Type B pancreatic cell (in vitro differentiated cells): ENCODE measurements at regions not wholly inside any gene's neighbourhood (a gene's known extent, or its start where the extent isn't known, plus 50 kb on each side); places are given as distances from the start of the nearest gene placed in this dataset.
A peak's percentile ranks its signal among the peaks of the same experiment; 100 is the strongest.

Experiments used
- DNase-seq: peaks from one replicate; pipeline ENCODE4 v3.0.0; 2021; ENCODE audit warnings: mixed read lengths; ENCODE audit not compliant: unreplicated experiment; ENCODE audit errors: extremely low spot score
- H3K27ac Mint-ChIP-seq: 2 replicates; pipeline ENCODE4 v1.8.0; 2021; ENCODE audit warnings: mild to moderate bottlenecking, mixed read lengths
- H3K27me3 Mint-ChIP-seq: 2 replicates; pipeline ENCODE4 v1.8.0; 2021; ENCODE audit warnings: mixed read lengths
- H3K36me3 Mint-ChIP-seq: 2 replicates; pipeline ENCODE4 v1.8.0; 2021; ENCODE audit warnings: mixed read lengths
- H3K4me1 Mint-ChIP-seq: one replicate; pipeline ENCODE4 v1.8.0; 2021; ENCODE audit warnings: mixed read lengths; ENCODE audit not compliant: unreplicated experiment
- H3K4me3 Mint-ChIP-seq: 2 replicates; pipeline ENCODE4 v1.8.0; 2021; ENCODE audit warnings: mild to moderate bottlenecking, mixed read lengths
- H3K9me3 Mint-ChIP-seq: 2 replicates; pipeline ENCODE4 v1.8.0; 2021; ENCODE audit warnings: mixed read lengths
- TF ChIP-seq, protein P1 (sequence below): fragments of 200-600 bp; sonication (generic); conservative IDR thresholded peaks from 2 replicates; pipeline ENCODE4 v1.5.0; 2021; ENCODE audit warnings: antibody characterized with exemption, mild to moderate bottlenecking

DNA sequence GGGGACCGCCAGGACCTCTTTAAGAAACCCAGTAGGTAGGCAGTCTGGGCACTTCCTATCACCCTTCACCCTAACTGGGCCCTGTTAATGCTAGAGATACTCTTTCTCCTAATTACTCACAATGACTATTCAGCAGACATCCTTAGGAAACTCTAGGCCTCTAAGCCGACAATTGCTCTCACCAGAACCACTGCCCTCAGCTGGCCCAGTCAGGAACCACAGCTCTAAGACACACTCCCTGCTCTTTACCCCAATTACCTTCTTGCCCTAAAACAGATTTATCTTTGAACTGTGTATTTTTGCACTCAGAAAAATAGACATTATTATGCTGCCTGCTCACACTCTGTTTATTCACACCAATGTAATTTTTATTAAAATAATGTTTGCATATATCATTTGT, 432.6 kb upstream of the SLC30A5 start:
- Mint-ChIP-seq H3K27ac (no peak overlapping the region), H3K4me1 (peaks cover 28% of the 10 kb centered on the region), H3K9me3 (peaks cover 11% of the 10 kb centered on the region), H3K4me3 (no peak overlapping the region), H3K27me3 (peaks cover 7% of the 10 kb centered on the region), H3K36me3 (peaks cover 4% of the 10 kb centered on the region)
- TF ChIP-seq, protein P1, sequence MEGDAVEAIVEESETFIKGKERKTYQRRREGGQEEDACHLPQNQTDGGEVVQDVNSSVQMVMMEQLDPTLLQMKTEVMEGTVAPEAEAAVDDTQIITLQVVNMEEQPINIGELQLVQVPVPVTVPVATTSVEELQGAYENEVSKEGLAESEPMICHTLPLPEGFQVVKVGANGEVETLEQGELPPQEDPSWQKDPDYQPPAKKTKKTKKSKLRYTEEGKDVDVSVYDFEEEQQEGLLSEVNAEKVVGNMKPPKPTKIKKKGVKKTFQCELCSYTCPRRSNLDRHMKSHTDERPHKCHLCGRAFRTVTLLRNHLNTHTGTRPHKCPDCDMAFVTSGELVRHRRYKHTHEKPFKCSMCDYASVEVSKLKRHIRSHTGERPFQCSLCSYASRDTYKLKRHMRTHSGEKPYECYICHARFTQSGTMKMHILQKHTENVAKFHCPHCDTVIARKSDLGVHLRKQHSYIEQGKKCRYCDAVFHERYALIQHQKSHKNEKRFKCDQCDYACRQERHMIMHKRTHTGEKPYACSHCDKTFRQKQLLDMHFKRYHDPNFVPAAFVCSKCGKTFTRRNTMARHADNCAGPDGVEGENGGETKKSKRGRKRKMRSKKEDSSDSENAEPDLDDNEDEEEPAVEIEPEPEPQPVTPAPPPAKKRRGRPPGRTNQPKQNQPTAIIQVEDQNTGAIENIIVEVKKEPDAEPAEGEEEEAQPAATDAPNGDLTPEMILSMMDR: peak; percentile 61
- no peak for DNase-seq

DNA sequence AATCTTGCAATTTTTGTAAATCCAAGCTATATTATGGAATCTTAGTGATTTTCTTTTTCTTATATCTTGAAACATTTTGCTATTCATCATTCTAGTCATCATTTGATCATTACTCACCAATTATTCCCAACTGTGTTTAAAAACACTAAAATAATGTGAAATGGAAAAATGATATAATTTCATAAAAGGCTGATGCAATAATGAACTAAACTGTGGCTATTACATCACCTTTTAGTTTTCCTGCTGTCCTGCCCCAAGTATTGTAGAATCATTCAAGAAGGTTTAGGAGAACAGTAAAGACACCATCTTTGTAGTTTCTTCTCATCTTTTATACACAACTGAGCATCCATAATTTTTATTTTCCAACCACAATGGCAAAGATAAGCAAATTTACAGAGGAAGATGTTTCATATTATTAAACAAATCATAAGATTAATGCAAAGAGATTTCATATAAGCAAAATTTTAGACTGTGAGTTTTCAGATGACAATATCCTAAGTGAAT, 431.0 kb upstream of the SLC30A5 start:
- peaks cover 15% of the 10 kb centered on the region for H3K4me1 Mint-ChIP-seq
- H3K27ac Mint-ChIP-seq: no peak overlapping the region
- TF ChIP-seq, protein P1: no peak
- H3K4me3 Mint-ChIP-seq: no peak overlapping the region
- peaks cover 4% of the 10 kb centered on the region for H3K27me3 Mint-ChIP-seq
- no peak for DNase-seq
- peaks cover 6% of the 10 kb centered on the region for H3K9me3 Mint-ChIP-seq
- H3K36me3 Mint-ChIP-seq: peaks cover 4% of the 10 kb centered on the region

DNA sequence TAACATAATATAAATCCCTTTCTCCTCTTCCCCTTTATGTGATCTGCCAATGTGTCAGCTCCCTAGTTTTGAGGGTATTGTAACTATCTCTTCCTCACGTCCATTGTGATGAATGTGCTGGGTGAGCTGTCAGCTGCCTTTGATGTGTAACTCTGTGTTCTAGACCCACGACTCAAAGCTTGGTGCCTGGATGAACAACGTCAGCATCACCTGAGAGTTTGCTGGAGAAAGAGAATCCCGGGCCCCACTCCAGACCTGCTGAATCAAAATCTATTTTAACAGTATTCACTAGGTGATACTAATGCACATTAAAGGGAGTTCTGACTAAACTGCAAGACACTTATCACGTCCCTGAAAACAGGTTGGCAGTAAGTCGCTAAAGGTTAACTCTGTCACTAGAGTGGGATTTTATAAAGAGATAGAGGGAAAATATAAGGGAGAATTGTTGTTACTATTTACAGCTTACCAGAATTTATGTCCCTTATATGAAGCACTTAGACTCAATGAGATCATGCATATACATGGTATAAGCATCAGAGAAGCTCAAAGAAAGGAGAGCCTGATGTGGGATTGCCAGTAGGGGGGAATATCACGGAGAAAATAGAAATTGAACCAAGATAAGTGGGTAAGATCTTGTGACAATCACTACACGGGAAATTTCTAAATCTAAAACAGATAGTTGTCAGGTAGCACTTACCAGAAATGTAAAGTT, 423.8 kb upstream of the SLC30A5 start:
- no peak for DNase-seq
- H3K36me3 Mint-ChIP-seq: no peaks in the 10 kb centered on the region
- no peak overlapping the region for H3K27ac Mint-ChIP-seq
- H3K9me3 Mint-ChIP-seq: no peaks in the 10 kb centered on the region
- TF ChIP-seq, protein P1: no peak
- peaks cover 3% of the 10 kb centered on the region for H3K27me3 Mint-ChIP-seq
- no peak overlapping the region for H3K4me3 Mint-ChIP-seq
- peaks cover 32% of the 10 kb centered on the region for H3K4me1 Mint-ChIP-seq

DNA sequence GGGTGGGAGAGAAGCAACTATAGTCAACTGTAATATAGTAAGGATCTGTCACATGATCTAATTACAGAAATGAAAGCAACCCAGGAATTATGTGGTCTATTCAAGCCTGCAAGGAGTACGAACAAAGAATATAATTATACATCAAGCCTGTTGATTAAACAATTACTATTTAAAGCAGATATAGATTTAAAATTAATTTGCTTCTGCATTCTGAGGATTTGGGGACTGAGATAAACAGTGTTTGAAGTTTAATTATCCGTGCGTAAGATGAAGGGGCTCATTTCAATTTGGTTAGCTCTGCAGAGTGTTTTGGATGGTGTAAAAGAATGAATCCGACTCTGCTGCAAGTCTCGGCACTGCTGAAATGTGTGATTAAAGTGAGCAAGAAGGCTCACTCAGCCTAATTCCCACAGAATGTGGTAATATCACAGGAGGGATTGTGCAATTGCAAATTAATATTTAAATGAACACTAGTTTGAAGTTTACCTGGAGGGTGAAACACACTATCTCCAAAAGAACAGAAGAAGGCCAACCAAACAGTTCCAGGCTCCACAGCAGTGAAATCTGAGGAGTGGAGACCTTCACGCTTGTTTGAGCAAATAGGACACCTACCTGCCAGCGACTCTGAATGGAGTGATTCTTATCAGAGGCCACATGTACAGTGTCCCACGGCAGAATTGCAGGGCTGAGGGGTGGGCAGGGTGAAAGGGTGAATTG, 420.6 kb upstream of the SLC30A5 start:
- no peaks in the 10 kb centered on the region for H3K36me3 Mint-ChIP-seq
- no peak overlapping the region for H3K27ac Mint-ChIP-seq
- TF ChIP-seq, protein P1: no peak
- DNase-seq: no peak
- peaks cover 4% of the 10 kb centered on the region for H3K9me3 Mint-ChIP-seq
- H3K4me3 Mint-ChIP-seq: no peak overlapping the region
- peaks cover 32% of the 10 kb centered on the region for H3K4me1 Mint-ChIP-seq
- peaks cover 3% of the 10 kb centered on the region for H3K27me3 Mint-ChIP-seq

DNA sequence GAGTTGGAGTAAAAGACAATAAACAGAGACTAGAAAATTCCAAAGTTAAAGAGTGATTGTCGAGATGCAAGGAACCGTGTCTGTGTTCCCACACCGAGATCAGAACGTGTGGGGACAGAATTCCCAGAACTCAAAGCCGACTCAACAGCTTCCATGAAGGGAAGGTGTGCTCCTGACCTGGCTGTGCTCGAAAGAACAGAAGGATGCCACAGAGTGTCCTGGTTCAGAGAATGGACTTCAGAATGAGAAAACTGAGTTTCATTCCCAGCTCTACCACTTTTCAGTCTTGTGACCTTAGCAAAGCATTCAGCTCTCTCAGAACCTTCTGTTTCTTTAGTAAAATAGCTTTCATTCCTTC, 420.0 kb upstream of the SLC30A5 start:
- no peak overlapping the region for H3K4me3 Mint-ChIP-seq
- H3K27me3 Mint-ChIP-seq: peaks cover 3% of the 10 kb centered on the region
- H3K36me3 Mint-ChIP-seq: no peaks in the 10 kb centered on the region
- TF ChIP-seq, protein P1: no peak
- no peak for DNase-seq
- H3K4me1 Mint-ChIP-seq: peaks cover 32% of the 10 kb centered on the region
- no peak overlapping the region for H3K27ac Mint-ChIP-seq
- H3K9me3 Mint-ChIP-seq: peaks cover 4% of the 10 kb centered on the region
